ENCODE measurements at regions not wholly inside any gene's neighbourhood (a gene's known extent, or its start where the extent isn't known, plus 50 kb on each side); places are given as distances from the start of the nearest gene placed in this dataset.

DNA sequence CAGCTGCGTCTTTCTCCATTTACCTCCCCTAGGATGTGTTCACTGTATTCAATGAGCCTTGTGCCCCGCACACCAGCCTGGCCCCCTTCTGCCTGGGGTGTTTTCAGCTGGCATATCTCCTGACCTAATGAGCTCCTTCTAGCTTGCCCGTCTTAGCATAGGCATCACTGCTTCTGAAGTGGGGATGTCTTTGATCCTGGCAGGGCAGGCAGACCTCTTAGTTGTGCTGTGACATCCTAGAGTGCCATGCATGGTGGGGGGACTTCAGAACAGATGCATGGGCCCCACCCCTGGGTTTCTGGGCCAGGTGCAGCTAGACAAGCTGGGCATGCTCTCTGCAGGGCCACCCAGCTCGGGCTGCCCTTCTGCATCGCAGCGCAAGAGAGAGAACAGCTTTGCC is 172.7 kb downstream of the GADD45G start:
- H3K27ac Mint-ChIP-seq (ENCODE audit: unreplicated experiment) = no peak overlapping the region
- H3K36me3 Mint-ChIP-seq (ENCODE audit: unreplicated experiment) = no peaks in the 10 kb centered on the region
- no peak overlapping the region for H3K4me3 Mint-ChIP-seq (ENCODE audit: unreplicated experiment)
- TF ChIP-seq, protein P1, sequence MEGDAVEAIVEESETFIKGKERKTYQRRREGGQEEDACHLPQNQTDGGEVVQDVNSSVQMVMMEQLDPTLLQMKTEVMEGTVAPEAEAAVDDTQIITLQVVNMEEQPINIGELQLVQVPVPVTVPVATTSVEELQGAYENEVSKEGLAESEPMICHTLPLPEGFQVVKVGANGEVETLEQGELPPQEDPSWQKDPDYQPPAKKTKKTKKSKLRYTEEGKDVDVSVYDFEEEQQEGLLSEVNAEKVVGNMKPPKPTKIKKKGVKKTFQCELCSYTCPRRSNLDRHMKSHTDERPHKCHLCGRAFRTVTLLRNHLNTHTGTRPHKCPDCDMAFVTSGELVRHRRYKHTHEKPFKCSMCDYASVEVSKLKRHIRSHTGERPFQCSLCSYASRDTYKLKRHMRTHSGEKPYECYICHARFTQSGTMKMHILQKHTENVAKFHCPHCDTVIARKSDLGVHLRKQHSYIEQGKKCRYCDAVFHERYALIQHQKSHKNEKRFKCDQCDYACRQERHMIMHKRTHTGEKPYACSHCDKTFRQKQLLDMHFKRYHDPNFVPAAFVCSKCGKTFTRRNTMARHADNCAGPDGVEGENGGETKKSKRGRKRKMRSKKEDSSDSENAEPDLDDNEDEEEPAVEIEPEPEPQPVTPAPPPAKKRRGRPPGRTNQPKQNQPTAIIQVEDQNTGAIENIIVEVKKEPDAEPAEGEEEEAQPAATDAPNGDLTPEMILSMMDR (IDR thresholded peaks at IDR 0.05) = no peak
- DNase-seq (ENCODE audit: extremely low spot score, unreplicated experiment) = no peak
- H3K27me3 Mint-ChIP-seq (ENCODE audit: unreplicated experiment) = peaks cover 3% of the 10 kb centered on the region
- H3K4me1 Mint-ChIP-seq (ENCODE audit: unreplicated experiment) = no peaks in the 10 kb centered on the region
- H3K9me3 Mint-ChIP-seq (ENCODE audit: unreplicated experiment) = no peaks in the 10 kb centered on the region

DNA sequence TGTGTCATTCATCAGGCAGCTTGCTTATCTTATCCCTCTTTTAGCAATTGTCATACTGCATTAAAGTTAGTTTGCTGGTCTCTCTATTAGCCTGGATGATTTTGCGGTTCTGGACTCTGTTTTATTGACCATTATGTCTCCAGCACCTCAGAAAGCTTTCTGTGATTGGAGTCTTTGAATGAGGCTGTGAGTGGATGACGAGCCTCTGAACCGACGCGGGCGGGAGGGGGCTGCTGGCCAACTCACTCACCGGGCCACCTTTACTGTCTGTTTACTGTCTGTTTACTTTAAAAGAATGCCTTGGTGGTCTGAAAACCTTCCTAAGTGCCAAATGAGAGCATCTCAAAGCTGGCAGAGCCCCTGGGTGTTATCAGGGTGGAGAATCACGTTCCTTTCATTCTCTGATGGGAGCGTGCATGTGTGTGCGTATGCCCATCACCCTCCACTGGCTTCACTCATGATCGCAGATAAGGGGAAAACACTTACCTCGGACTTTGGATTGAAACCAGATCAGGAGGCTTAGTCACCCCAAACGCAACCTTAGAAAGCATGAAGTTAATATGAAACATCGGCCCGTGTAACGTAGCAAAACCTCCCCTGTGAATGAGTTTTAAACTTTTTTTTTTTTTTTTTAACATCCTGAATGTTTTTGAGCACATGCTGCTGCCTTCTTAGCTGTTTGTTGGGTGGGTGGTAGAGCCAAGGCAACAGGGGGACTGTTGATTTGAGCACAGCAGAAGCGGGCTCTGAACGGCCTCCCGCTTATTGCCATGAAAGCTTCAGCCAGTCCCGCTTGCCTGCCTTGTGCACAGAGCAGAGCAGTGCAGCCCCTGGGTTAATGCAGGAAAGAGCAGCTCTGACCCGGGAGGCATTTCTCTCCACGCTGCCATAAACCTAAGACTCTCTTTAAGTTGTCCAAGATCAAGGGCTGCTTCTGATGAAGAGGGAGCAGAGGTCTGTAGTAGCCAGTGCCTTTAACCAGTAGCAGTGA is 173.6 kb downstream of the GADD45G start:
- DNase-seq (ENCODE audit: extremely low spot score, unreplicated experiment) = no peak
- Mint-ChIP-seq H3K9me3 (ENCODE audit: unreplicated experiment) (no peaks in the 10 kb centered on the region), H3K4me1 (ENCODE audit: unreplicated experiment) (no peaks in the 10 kb centered on the region), H3K27ac (ENCODE audit: unreplicated experiment) (no peak overlapping the region), H3K36me3 (ENCODE audit: unreplicated experiment) (no peaks in the 10 kb centered on the region), H3K27me3 (ENCODE audit: unreplicated experiment) (peaks cover 3% of the 10 kb centered on the region), H3K4me3 (ENCODE audit: unreplicated experiment) (no peak overlapping the region)
- TF ChIP-seq, protein P1 (IDR thresholded peaks at IDR 0.05) = no peak

DNA sequence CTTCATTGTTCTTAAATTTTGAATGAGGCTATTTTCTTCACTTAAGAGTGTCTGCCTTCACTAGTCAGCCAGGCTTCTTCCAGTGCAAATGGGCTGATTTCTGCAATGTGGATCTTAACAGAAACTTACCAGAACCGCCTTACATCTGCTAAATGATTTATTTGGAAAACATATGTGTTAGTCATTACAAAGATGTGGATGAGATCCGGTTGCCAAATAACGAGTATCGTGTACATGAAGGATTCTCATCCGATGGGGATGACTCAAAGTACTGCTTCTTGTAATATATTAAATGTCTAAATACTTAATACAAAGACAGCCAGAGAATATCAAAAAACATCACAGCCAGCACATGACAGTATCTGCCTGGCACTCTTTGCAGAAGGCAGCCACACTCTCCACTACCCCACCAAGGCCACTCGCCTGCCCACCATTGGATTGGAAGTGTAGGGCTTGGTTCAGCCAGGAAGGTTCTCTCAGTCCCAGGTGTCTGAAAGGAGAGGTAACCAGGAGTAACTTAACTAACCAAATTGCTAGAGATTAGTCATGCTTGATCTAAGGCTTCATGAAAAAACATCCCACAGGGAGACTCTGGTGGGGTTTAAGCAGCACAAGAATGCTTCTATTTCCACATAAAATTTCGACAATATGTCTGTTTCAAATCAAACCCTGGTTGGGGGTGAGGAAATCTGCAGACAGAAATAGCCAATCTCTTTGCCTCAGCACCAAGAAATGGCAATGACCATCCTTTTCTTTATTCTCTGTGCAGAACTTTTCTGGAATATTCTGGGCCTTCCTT is 174.8 kb downstream of the GADD45G start:
- no peaks in the 10 kb centered on the region for H3K4me1 Mint-ChIP-seq (ENCODE audit: unreplicated experiment)
- no peak overlapping the region for H3K27ac Mint-ChIP-seq (ENCODE audit: unreplicated experiment)
- no peak for DNase-seq (ENCODE audit: extremely low spot score, unreplicated experiment)

DNA sequence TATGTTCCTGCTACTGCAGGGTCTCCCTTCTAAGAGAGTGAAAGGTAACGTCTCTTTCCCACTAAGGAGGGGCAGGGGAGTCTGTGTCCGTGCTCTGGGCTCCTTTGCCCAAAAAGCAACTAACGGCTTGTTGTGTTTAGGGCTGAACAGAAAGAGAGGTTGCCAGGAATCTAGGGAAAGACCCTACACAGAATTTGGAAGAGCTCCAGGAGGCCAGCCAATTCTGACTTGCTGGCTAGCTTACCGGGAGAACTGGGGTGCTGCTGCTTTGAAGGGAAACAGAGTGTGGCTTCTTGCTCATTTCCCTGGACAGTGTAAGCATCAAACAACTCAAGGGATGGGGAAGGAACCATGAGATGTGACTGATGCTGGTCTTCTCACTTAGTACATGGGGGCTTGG is 176.1 kb downstream of the GADD45G start:
- H3K36me3 Mint-ChIP-seq (ENCODE audit: unreplicated experiment) = no peaks in the 10 kb centered on the region

More for the DNA sequence above, 174.8 kb downstream of the GADD45G start:
- Mint-ChIP-seq H3K36me3 (ENCODE audit: unreplicated experiment) (no peaks in the 10 kb centered on the region), H3K4me3 (ENCODE audit: unreplicated experiment) (no peak overlapping the region), H3K9me3 (ENCODE audit: unreplicated experiment) (no peaks in the 10 kb centered on the region), H3K27me3 (ENCODE audit: unreplicated experiment) (peaks cover 5% of the 10 kb centered on the region)
- TF ChIP-seq, protein P1 (IDR thresholded peaks at IDR 0.05) = no peak

More for the DNA sequence above, 176.1 kb downstream of the GADD45G start:
- peaks cover 11% of the 10 kb centered on the region for H3K27me3 Mint-ChIP-seq (ENCODE audit: unreplicated experiment)
- H3K4me3 Mint-ChIP-seq (ENCODE audit: unreplicated experiment) = no peak overlapping the region
- peaks cover under 1% of the 10 kb centered on the region for H3K4me1 Mint-ChIP-seq (ENCODE audit: unreplicated experiment)
- TF ChIP-seq, protein P1 (IDR thresholded peaks at IDR 0.05) = no peak
- DNase-seq (ENCODE audit: extremely low spot score, unreplicated experiment) = no peak
- no peaks in the 10 kb centered on the region for H3K9me3 Mint-ChIP-seq (ENCODE audit: unreplicated experiment)
- H3K27ac Mint-ChIP-seq (ENCODE audit: unreplicated experiment) = no peak overlapping the region
